Esophagus squamous epithelium (tissue), 4 donors: ENCODE measurements at regions not wholly inside any gene's neighbourhood (a gene's known extent, or its start where the extent isn't known, plus 50 kb on each side); places are given as distances from the start of the nearest gene placed in this dataset.

ENCODE experiments used
- CTCF ChIP-seq, 6 experiments: fragments of 450-650 bp in 4 of 6; fragments of 200-600 bp in 2 of 6; sonication (generic) in 2 of 6; IDR thresholded peaks; one replicate each; pipeline ENCODE4 v1.5.1; 2016 to 2019; ENCODE audit warnings: antibody characterized with exemption in 6 of 6, mild to moderate bottlenecking in 4 of 6, moderate library complexity in 4 of 6
- POLR2A ChIP-seq, 4 donors: fragments of 450-650 bp; IDR thresholded peaks; one replicate each; pipeline ENCODE4 v1.6.1; 2017; ENCODE audit warnings: antibody characterized with exemption in 4 of 4, mild to moderate bottlenecking in 4 of 4, moderate library complexity in 3 of 4

- TF ChIP-seq CTCF (IDR thresholded peaks at IDR 0.05) (no peak), POLR2A (IDR thresholded peaks at IDR 0.05) (no peak)
Observed at GRCh38 chr9:129401623-129402370, 219.1 kb downstream of the C9orf50 start.
